ENCODE measurements at regions not wholly inside any gene's neighbourhood (a gene's known extent, or its start where the extent isn't known, plus 50 kb on each side); places are given as distances from the start of the nearest gene placed in this dataset.

- Histone ChIP-seq H3K4me3 (no peak overlapping the region), H3K36me3 (no peaks in the 10 kb centered on the region), H3K27ac (no peak overlapping the region), H3K27me3 (no peaks in the 10 kb centered on the region), H3K4me1 (no peaks in the 10 kb centered on the region), H3K9me3 (no peaks in the 10 kb centered on the region)
- no peak for TF ChIP-seq CTCF (IDR thresholded peaks at IDR 0.05)
- intact Hi-C loops (cut with DNase I; ENCODE audit: low total_unique reads), result no loop called here
- DNase-seq, result no peak
Measured at GRCh38 chr12:25883026-25883916, 75.2 kb upstream of the RASSF8 start.

GRCh38 chr12:25884024-25884919 lies 74.2 kb upstream of the RASSF8 start:
- no peaks in the 10 kb centered on the region for H3K9me3 ChIP-seq
- TF ChIP-seq CTCF (IDR thresholded peaks at IDR 0.05), result no peak
- no peaks in the 10 kb centered on the region for H3K36me3 ChIP-seq
- no peak overlapping the region for H3K4me3 ChIP-seq
- H3K27me3 ChIP-seq, result no peaks in the 10 kb centered on the region
- H3K27ac ChIP-seq, result no peak overlapping the region
- intact Hi-C loops (cut with DNase I; ENCODE audit: low total_unique reads), result no loop called here
- no peaks in the 10 kb centered on the region for H3K4me1 ChIP-seq
- DNase-seq, result no peak

- H3K4me1 ChIP-seq, result no peaks in the 10 kb centered on the region
- intact Hi-C loops (cut with DNase I; ENCODE audit: low total_unique reads), result no loop called here
- no peak overlapping the region for H3K27ac ChIP-seq
- no peaks in the 10 kb centered on the region for H3K9me3 ChIP-seq
- H3K27me3 ChIP-seq, result no peaks in the 10 kb centered on the region
- TF ChIP-seq CTCF (IDR thresholded peaks at IDR 0.05), result no peak
- DNase-seq, result no peak
- H3K36me3 ChIP-seq, result no peaks in the 10 kb centered on the region
- H3K4me3 ChIP-seq, result no peak overlapping the region
Measured at GRCh38 chr12:25884920-25885234, 73.6 kb upstream of the RASSF8 start.

GRCh38 chr12:25886396-25886795 lies 72.1 kb upstream of the RASSF8 start:
- Histone ChIP-seq H3K27me3 (no peaks in the 10 kb centered on the region), H3K36me3 (no peaks in the 10 kb centered on the region), H3K27ac (no peak overlapping the region), H3K4me1 (no peaks in the 10 kb centered on the region), H3K9me3 (no peaks in the 10 kb centered on the region), H3K4me3 (no peak overlapping the region)
- no peak for DNase-seq
- no peak for TF ChIP-seq CTCF (IDR thresholded peaks at IDR 0.05)
- intact Hi-C loops (cut with DNase I; ENCODE audit: low total_unique reads), result no loop called here

GRCh38 chr12:25887367-25887766 lies 71.1 kb upstream of the RASSF8 start:
- Histone ChIP-seq H3K27me3 (no peaks in the 10 kb centered on the region), H3K36me3 (no peaks in the 10 kb centered on the region), H3K4me3 (no peak overlapping the region), H3K9me3 (no peaks in the 10 kb centered on the region), H3K27ac (no peak overlapping the region), H3K4me1 (no peaks in the 10 kb centered on the region)
- no peak for DNase-seq
- intact Hi-C loops (cut with DNase I; ENCODE audit: low total_unique reads), result no loop called here
- no peak for TF ChIP-seq CTCF (IDR thresholded peaks at IDR 0.05)

Data from tibial artery (tissue), 4 donors.